Colonic mucosa (tissue), 4 donors: ENCODE measurements at regions not wholly inside any gene's neighbourhood (a gene's known extent, or its start where the extent isn't known, plus 50 kb on each side); places are given as distances from the start of the nearest gene placed in this dataset.

Source experiments
- DNase-seq: peaks from one replicate; pipeline ENCODE4 v3.0.0-alpha.2; 2020
- H3K27ac ChIP-seq: fragments of 200-600 bp; one replicate; pipeline ENCODE4 v1.8.0; 2021
- H3K27me3 ChIP-seq: fragments of 200-600 bp; one replicate; pipeline ENCODE4 v1.8.0; 2021
- H3K36me3 ChIP-seq: fragments of 200-600 bp; one replicate; pipeline ENCODE4 v1.8.0; 2021
- H3K4me1 ChIP-seq: fragments of 200-600 bp; one replicate; pipeline ENCODE4 v1.8.0; 2021; ENCODE audit warnings: mild to moderate bottlenecking
- H3K4me3 ChIP-seq: fragments of 200-600 bp; one replicate; pipeline ENCODE4 v1.8.0; 2021
- H3K9ac ChIP-seq, 2 donors: one replicate each; pipeline ENCODE4 v1.7.0; 2013; ENCODE audit warnings: control low read depth in 2 of 2, low read depth in 2 of 2, low read length in 2 of 2
- H3K9me3 ChIP-seq: fragments of 200-600 bp; one replicate; pipeline ENCODE4 v1.8.0; 2021
- CTCF ChIP-seq: fragments of 200-600 bp; IDR thresholded peaks from one replicate; pipeline ENCODE4 v1.8.0; 2022; ENCODE audit warnings: antibody characterized with exemption, mild to moderate bottlenecking
- intact Hi-C: fragments of 100-400 bp; cut with DNase I; formaldehyde crosslinking; loops from one replicate; pipeline ENCODE4 v1.14.1; 2022
- donor health status: healthy.
- donor health status: DM: no; HTN: no; CAD: no.
- donor health status: DM: no; HTN: no; CAD: no.

- DNase-seq = no peak
- no peaks in the 10 kb centered on the region for H3K27me3 ChIP-seq
- no peaks in the 10 kb centered on the region for H3K9me3 ChIP-seq
- H3K36me3 ChIP-seq = no peaks in the 10 kb centered on the region
- H3K9ac ChIP-seq = no peak overlapping the region
- intact Hi-C loops = no loop called here
- no peak for TF ChIP-seq CTCF
- no peak overlapping the region for H3K27ac ChIP-seq
- no peak overlapping the region for H3K4me3 ChIP-seq
- no peaks in the 10 kb centered on the region for H3K4me1 ChIP-seq
Measured at GRCh38 chr2:128591022-128591860, 272.6 kb upstream of the HS6ST1 start.

DNA sequence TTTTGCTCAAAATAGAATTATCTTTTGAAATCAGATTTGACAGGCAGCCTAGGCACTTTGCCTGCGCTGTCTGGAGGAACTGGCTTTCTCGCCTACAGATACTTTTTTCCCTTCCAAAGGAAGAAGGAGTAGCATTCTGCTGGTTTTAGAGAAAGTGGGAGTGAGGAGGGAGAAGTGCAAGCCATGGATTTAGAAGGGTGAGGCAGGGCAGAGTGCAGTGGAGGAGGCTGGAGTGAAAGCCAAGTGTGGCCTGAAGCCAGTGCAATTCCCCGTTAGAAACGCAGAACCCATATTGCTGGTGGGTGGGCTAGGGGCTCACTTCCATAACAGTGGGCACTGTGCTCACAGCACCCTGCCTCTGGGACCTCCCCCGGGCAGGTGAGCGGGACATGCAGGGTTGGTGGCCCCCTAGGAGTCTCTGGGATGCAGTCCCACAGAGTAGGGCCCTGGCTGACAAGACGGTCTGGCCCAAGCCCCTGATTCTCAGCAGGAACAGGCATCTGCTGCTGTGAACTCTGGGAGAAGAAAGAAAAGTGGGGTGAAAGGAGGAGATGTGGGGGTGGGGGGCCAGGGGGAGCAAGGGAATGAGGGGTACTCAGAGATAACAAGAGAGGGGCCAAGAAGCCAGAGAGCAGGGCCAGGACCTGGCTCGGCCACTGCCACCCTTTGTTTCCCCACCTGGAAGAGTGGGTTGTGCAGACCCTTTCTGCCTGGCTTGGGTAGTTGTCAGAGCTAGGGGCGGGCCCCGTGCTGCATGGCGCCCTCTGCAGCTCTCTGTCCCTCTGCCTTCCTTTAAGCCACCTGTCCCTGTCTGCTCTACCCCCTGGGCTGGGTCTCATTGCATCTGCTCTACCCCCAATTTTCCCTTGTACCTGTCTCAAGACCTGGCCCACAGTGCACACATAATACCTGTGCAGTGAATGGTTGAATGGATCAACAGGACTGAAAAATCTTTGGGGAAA, 273.5 kb upstream of the HS6ST1 start:
- Histone ChIP-seq H3K4me3 (no peak overlapping the region), H3K36me3 (no peaks in the 10 kb centered on the region), H3K4me1 (no peaks in the 10 kb centered on the region), H3K9ac (no peak overlapping the region), H3K27ac (no peak overlapping the region), H3K9me3 (no peaks in the 10 kb centered on the region), H3K27me3 (no peaks in the 10 kb centered on the region)
- TF ChIP-seq CTCF = no peak
- intact Hi-C loops = no loop called here
- no peak for DNase-seq

GRCh38 chr2:128593518-128593878, 274.8 kb upstream of the HS6ST1 start:
- H3K9me3 ChIP-seq = no peaks in the 10 kb centered on the region
- no peak for DNase-seq
- H3K27me3 ChIP-seq = no peaks in the 10 kb centered on the region
- H3K27ac ChIP-seq = no peak overlapping the region
- H3K9ac ChIP-seq = no peak overlapping the region
- no peak for TF ChIP-seq CTCF
- H3K4me1 ChIP-seq = no peaks in the 10 kb centered on the region
- H3K4me3 ChIP-seq = no peak overlapping the region
- no peaks in the 10 kb centered on the region for H3K36me3 ChIP-seq
- intact Hi-C loops = no loop called here

DNA sequence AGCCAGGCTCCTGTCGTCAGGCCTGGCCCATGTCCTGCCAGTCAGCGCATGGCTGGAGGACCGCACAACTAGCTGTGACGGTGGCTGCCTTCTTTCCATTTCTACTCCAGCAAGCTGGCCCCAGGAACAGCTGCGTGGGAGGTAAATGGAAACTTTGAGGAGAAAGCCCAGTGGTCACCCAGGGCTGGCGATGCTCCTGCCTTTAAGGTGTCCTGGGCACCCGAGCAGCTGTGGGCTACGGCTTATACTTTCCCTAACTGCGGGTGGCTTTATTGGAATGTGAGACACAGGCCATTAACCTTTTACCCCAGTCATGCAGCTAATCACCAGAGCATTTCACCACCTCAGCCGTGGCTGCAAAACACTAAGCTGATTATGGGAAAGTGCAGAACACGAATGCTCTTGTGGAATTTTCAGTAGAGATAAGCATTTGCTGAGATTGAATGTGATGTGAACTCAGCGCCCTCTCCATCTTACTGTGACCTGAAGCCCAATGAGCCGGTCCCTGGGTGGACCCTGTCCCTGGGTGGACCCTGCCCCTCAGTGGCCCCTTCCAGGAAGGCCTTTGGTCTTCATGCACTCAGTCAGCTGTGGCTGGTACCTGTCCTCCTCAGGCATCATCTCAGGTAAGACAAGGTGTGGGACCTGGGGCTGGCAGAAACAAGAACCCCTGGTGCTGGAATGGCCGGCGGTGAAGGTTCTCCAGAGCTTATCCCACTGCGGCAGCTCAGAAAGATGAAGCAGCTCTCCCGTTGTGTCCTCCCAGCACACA, 275.4 kb upstream of the HS6ST1 start:
- DNase-seq = no peak
- Histone ChIP-seq H3K4me1 (no peaks in the 10 kb centered on the region), H3K9ac (no peak overlapping the region), H3K9me3 (no peaks in the 10 kb centered on the region), H3K36me3 (no peaks in the 10 kb centered on the region), H3K27ac (no peak overlapping the region), H3K27me3 (no peaks in the 10 kb centered on the region), H3K4me3 (no peak overlapping the region)
- intact Hi-C loops = no loop called here
- no peak for TF ChIP-seq CTCF

DNA sequence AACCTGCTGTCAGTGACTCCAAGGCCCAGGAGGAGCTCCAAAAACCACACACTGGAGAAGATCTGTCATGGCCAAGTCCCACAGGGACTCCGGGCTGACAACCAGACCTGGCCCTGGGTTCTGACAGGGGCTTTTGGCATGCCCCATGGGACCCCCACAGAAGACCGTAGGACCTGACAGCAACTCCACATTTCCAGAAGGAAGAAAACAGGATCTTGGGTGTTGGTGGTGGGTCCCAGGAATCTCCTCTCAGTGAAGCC, 275.9 kb upstream of the HS6ST1 start:
- Histone ChIP-seq H3K4me1 (no peaks in the 10 kb centered on the region), H3K27ac (no peak overlapping the region), H3K9ac (no peak overlapping the region), H3K36me3 (no peaks in the 10 kb centered on the region), H3K9me3 (no peaks in the 10 kb centered on the region), H3K4me3 (no peak overlapping the region), H3K27me3 (no peaks in the 10 kb centered on the region)
- intact Hi-C loops = no loop called here
- DNase-seq = no peak
- no peak for TF ChIP-seq CTCF
